ENCODE measurements at regions not wholly inside any gene's neighbourhood (a gene's known extent, or its start where the extent isn't known, plus 50 kb on each side); places are given as distances from the start of the nearest gene placed in this dataset.
"Not testable (repeated sequence)": the region's sequence is repeated elsewhere in the genome, so short reads cannot be mapped to it uniquely, and the experiment has no call there.

DNA sequence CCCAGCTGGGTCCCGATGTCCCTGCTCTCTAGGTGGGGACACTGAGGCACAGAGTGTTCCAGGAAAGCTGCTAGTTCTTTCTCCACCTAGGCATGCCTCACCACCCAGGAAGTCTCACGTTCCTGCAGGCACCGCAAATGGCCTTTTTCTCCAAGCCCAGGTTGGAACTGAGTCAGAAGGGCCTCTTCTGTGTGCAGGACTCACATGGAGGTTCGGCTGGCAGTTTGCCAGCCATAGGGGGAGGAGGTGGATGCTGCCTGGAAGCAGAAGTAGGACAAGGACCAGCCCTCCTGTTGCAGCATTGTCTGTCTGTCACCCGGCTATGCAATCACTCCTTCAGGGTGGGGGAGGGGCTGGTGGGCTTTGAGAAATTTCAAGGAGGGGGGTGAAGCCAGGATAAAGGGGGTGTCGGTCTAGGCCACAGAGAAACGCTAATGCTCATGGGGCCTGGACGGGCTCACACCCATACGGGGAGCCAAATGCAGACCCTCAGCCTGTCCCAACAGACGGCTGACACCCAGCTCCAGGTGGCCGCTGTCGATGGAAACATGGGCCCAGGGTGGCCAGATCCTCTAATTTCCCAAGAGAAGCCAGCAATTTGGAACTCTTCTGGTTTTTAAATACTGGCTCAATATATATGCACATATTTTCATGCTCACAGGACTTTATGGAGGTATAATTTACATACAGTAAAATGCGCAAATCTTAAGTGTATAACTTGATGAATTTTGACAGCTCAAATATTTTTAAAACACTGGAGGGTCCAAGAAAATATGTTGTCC lies 120.5 kb downstream of the PHETA1 start:
- DNase-seq (ENCODE audit: low read depth in 2 of 2), result no peak

- DNase-seq (ENCODE audit: low read depth in 2 of 2), result no peak
Observed at GRCh38 chr12:111247083-111247783, 121.7 kb downstream of the PHETA1 start.

DNA sequence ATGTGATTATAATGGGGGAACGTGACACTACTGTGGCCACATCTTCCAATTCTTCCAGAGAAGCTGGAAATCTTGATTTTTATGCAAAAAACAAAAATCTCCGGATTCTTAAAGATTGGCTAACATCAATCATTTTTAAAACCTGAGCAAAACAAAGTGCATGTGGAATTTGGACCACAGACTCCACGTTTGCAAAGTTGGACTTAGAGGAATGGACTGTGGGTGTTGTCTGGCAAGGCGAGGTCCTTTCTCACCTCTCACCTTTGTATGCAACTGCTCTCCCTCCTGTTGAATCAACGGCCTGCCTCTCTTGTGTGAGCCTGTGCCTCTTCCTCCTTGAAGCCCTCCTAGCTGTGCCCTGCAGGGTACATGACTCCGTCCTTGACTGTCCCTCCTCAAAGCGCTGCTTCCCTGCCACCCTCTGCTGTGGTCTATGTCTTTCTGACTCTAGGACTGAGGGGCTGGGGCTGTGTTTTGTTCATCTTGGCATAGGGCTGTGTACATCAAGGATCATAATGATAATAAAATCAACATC lies 122.4 kb downstream of the PHETA1 start:
- no peak for DNase-seq (ENCODE audit: low read depth in 2 of 2)

- no peak for DNase-seq (ENCODE audit: low read depth in 2 of 2)
Observed at GRCh38 chr12:111245701-111246476, 123.0 kb downstream of the PHETA1 start.

DNA sequence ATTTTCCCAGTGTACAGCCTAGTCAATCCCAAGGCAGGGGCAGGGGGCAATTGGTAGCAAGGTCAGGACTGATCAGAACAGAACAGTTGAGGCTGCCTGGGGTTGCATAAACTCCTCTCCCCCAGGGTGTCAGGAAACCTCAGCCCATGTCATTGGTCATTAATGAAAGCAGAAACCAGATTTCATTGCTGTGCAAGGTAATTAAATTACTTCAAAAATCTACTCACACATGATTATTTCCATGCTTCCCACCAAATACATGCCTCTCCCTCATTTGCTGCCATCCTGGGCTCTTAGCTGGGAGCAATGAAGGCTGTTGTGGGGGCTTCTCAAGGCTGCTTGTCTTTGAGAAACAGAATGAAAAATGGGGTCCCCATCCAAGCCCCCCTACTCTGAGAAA lies 124.2 kb downstream of the PHETA1 start:
- DNase-seq (ENCODE audit: low read depth in 2 of 2), result no peak

DNA sequence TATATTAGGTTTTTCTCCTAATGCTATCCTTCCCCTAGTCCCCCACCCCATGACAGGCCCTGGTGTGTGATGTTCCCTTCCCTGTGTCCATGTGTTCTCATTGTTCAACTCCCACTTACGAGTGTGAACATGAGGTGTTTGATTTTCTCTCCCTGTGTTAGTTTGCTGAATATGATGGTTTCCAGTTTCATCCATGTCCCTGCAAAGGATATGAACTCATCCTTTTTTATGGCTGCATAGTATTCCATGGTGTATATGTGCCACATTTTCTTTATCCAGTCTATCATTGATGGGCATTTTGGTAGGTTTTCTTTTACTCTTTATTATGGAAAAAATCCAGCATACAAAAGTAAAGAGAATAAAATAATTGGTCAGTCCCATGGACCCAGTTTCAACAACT lies 126.1 kb downstream of the PHETA1 start:
- not testable (repeated sequence) for DNase-seq (ENCODE audit: low read depth in 2 of 2)

DNA sequence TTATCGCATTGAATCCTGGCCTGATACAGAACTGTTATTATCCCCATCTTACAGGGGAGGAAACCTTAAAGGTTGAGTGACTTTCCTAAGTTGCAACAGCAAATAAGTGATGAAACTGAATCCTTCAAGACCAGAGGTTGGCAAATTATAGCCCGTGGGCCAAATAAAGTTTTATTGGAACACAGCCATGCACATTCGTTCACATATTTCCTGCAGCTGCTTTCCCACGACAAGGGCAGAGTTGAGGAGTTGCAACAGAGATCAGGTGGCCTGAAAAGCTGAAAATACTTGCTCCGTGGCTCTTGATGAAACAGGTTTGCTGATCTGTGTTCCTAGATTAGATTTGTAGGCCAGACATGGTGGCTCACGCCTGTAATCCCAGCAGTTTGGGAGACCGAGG lies 126.7 kb downstream of the PHETA1 start:
- DNase-seq (ENCODE audit: low read depth in 2 of 2), result no peak

DNA sequence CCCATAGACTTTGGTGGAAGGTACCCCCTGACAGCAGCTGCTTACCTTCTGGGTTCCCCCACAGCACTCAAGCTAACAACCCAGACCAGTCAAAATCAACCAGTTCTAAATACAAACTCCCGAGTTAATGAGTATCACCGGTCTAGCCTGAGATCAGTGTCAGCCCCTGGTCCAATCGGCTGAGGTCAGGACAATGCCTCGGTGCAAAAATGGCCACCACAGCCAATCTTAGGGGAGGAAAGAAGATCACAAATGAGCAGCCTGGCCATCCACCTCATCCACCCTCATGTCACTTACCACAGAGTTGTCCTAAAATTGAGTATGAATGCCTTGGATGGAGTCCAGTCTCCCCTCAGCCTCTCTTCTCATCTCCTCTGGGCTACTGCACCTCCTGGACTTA lies 128.5 kb downstream of the PHETA1 start:
- DNase-seq (ENCODE audit: low read depth in 2 of 2), result no peak

GRCh38 chr12:111239235-111239634 lies 129.7 kb downstream of the PHETA1 start:
- no peak for DNase-seq (ENCODE audit: low read depth in 2 of 2)

DNA sequence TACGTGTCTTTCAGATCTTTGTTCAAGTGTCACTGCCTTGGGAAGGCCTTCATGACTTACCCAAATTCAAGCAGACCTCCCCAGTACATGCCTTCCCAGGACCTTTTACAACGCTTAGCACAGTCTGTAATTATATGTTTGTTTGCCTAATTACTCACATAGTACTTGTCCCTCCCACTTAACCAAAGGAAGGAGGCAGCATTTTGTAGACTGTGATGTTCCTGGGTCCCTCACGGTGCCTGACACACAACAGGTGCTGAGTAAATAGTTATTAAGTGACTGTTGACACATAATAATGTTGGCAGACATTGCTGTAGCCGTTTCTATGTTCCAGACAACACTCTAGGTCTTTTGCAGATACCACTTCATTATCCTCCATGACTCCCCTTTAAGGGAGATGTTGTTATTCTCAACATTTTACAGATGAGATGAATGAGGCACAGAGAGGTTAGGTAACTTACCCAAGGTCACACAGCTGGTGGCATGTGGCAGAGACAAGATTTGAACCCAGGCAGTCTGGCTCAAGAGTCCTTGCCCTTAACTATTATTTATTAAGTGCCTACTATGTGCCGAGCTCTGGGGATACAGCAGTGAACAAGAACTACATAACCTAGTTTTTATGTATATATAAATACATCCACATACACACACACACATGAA lies 130.7 kb downstream of the PHETA1 start:
- DNase-seq (ENCODE audit: low read depth in 2 of 2), result no peak

DNA sequence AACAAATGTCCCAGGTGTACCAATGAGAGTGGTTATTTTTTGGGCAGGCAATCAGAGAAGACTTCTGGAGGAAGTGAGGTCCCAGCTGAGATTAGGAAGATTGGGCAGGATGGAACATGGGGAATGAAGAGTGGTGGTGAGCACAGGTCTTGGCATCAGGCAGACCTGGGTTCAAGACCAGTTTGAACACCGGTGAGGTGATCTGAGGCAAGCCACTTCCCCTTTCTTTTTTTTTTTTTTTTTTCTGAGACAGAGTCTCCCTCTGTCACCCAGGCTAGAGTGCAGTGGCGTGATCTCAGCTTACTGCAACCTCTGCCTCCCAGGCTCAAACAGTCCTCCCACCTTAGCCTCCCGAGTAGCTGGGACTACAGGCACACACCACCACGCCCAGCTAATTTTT lies 134.4 kb downstream of the PHETA1 start:
- DNase-seq (ENCODE audit: low read depth in 2 of 2), result not testable (repeated sequence)

GRCh38 chr12:111233786-111234185 lies 135.1 kb downstream of the PHETA1 start:
- DNase-seq (ENCODE audit: low read depth in 2 of 2), result no peak

DNA sequence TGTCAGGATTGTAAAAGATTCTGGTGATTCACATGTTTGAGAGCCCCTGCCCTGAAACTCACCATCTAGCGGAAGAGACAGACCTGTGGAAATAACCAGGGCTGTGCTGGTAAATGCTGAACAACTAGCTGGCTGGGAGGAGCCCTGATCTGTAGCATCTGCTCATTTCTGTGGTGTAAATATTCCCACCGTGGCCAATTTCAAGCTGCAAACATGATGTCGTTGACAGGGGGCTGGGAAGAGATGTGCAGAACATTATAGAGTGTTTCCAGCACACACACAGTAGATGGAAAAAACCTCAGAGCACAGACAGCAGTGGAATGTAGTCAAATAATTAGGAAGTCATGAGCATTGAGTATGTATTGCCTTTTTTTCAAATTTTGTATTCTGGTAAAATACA lies 138.2 kb downstream of the PHETA1 start:
- no peak for DNase-seq (ENCODE audit: low read depth in 2 of 2)

GRCh38 chr12:111228916-111229666 lies 139.8 kb downstream of the PHETA1 start:
- no peak for DNase-seq (ENCODE audit: low read depth in 2 of 2)

GRCh38 chr12:111227476-111228420 lies 141.1 kb downstream of the PHETA1 start:
- no peak for DNase-seq (ENCODE audit: low read depth in 2 of 2)

GRCh38 chr12:111226680-111227079 lies 142.2 kb downstream of the PHETA1 start:
- no peak for DNase-seq (ENCODE audit: low read depth in 2 of 2)

DNA sequence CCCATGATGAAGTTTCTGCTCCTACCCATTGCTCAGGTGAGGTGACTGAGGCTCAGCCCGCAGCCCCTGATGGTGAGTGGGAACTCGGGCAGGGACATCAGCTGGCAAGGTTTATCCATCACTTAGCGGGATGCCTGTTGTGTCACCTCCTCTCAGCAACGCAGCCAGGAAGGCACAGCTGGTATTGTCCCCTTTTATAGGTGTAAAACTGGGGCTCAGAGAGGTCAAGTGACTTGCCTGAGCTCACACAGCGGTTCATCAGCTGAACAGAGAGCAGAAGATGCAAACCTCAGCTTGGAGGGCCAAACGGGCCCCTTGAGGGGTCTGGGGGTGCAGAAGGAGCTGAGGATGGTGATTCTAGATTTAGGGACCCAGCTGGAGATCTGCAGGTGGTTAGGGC lies 143.6 kb downstream of the PHETA1 start:
- DNase-seq (ENCODE audit: low read depth in 2 of 2), result no peak

- no peak for DNase-seq (ENCODE audit: low read depth in 2 of 2)
Observed at GRCh38 chr12:111224186-111225066, 144.5 kb downstream of the PHETA1 start.

GRCh38 chr12:111222523-111222922 lies 146.4 kb downstream of the PHETA1 start:
- DNase-seq (ENCODE audit: low read depth in 2 of 2), result no peak
